HG03103 (cell line): ENCODE measurements at regions not wholly inside any gene's neighbourhood (a gene's known extent, or its start where the extent isn't known, plus 50 kb on each side); places are given as distances from the start of the nearest gene placed in this dataset.

ENCODE experiments used
- ATAC-seq: cut with Tn5 transposase; IDR thresholded peaks from one replicate; pipeline ENCODE4 v1.9.1; 2021; ENCODE audit warnings: low read depth; ENCODE audit not compliant: unreplicated experiment

DNA sequence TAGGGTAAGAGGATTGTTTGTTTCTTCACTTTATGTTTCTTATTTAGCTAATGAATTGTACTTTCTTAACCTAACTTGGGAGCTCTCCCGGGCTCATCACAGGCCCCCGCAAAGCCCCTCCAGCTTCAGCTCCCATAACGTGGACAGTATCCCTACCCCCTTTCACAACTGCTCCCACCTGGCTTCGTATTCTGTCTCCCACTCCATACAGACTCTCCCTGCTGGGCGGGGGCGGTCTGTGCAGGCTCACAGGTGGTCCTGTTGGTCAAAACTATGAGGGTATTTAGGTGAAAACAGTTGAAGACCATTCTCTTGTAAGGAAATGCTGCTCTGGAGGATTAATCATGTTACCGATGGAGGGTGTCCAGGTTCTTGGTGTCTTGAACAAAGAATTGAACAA, 805.3 kb downstream of the SEMA5A start:
- no peak for ATAC-seq

DNA sequence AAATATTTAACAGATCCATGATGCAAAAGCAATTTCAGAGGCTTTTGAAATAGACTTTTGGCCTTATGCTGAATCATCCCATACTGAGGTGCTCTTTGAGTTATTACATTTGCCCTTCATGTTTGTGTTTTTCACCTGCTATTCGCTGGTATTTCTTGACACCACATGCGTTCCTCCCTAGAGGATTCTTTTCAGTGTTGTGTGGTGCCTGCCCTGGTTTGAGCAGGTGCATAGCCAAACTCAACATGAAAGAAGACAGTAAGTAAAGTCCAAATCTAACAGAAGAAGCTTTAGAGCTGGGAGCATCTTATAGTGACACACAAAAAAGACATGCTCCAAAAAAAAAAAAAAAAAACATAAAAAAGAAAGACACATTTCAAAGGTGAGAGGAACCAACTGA, 796.3 kb downstream of the SEMA5A start:
- no peak for ATAC-seq

DNA sequence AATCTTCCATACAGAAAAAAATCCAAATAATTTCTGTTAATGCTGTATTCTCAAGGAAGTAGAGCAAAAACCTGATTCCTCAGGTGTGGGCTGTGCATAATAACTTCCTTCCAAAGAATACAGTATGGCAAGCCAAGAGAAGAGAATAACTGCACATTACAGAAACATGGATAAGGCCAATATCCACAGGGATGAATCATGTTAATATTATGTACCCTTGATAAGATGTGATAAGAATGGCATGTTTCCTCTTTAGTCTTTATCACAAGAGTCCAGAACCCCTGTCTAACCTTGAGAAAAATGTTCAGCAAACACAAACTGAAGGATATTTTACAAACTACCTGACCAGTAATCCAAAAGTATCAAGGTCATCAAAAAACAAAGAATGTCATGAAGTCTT, 795.8 kb downstream of the SEMA5A start:
- no peak for ATAC-seq

DNA sequence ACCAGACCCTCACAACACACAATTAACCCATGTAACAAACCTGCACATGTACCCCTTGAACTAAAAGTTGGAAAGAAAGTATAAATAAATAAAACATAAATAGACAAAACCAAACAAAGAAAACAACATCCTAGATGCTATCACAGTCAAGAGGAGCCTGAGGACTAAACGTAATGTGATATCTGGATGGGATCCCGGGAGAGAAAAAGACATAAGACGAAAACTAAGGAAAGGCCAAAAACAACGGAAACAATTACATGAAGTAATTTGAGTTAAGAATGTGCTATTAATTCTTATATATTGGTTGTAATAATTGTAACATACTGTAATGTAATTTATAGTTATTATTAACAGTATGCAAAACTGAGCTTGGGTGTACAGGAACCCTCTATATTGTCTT, 793.9 kb downstream of the SEMA5A start:
- ATAC-seq: no peak

GRCh38 chr5:8752595-8752994, 793.3 kb downstream of the SEMA5A start:
- no peak for ATAC-seq

DNA sequence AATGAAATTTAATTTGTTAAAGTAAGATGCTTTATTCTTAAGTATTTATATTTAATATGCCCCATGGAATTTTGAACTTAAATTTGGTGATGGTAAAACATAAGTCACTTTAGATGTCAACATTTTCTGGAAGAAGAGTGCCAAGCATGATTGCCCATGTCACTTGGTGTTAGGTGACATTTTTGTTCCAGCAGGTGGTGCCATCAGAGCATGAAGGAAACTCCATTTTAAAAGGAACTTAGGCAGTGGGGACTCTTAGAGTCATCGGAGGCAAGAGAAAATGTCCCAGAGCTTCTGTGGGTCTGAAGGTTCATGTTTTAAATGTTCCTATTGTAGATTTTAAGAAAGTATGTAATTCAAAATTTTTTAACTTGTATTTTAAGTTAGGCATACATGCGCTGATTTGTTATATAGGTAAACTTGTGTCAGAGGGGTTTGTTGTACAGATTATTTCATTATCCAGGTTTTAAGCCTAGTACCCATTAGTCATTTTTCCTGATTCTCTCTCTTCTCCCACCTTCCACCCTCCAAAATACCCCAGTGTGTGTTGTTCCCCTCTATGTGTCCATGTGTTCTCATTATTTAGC, 789.3 kb downstream of the SEMA5A start:
- no peak for ATAC-seq

DNA sequence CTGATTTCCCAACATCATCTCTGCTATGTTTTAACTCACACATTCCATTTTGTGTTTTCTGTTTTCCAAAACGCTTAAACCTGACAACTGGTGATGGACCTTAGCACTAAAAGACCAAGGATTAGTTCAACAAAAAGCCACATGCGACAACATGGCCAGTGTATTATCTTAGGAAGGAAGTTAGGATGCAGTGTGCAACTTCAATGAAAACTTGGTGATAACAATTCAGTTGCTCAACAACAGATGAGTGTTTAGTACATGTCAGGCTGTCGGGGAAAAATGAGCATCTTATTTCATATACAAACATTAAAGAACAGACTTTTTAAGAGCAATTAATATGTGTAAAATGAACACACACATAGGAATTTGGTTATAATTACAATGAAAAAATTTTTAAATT, 780.0 kb downstream of the SEMA5A start:
- no peak for ATAC-seq

GRCh38 chr5:8766448-8766847, 779.4 kb downstream of the SEMA5A start:
- ATAC-seq: no peak

DNA sequence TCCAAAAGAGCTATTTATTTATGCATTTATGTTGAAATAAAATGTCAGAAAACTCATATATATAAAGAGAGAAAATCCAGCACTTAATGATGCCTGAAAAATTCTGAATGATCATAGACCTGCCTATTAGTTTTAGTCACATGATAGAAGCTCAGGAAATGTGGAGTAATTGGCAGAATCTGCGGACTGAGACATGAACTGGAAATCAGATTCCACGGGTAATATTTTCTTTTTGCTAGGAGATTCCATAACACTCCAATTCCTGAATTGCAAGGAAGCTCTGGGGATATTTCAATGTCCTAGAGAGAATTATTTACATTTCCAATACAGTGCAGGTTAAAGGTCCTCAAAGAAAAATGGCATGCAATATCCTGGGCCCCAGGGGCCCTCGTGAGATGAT, 778.8 kb downstream of the SEMA5A start:
- no peak for ATAC-seq

DNA sequence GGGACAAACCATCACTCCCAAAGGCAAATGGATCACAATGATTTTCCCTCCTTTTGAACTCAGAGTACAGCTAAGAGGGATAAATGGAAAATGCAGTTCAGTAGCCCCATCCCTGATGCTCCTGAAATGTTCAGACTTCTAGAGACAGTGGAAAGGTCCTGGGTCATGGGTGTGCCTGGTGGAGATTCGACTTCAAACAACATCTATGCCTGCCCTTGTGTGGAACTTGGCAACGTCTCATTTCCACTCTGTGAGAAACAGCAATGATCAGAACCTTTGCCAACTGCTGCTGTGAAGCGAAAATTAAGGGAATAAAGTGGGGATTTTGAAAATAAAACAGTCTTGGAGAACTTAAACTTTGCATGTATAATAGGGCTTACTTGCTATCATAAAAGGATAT, 778.1 kb downstream of the SEMA5A start:
- no peak for ATAC-seq

GRCh38 chr5:8769631-8770030, 776.2 kb downstream of the SEMA5A start:
- no peak for ATAC-seq

DNA sequence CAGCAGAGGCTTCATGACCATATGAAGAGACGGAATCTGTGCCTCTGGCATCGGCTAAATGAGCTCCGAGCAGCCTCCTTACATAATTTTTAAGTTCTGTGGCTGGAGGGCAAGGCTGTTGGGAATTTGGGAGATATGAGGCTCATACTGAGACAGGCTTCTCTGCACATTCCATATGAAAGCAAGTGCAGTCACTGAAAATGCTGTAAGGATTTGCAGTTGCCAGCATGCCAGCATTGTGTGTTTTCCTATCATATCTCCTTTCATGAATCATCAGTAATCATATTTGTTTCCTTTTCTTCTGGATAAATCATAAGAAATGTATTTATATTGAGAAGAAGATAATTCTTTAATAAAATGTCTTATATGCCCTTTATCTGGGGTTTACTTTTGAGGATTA, 775.4 kb downstream of the SEMA5A start:
- no peak for ATAC-seq

DNA sequence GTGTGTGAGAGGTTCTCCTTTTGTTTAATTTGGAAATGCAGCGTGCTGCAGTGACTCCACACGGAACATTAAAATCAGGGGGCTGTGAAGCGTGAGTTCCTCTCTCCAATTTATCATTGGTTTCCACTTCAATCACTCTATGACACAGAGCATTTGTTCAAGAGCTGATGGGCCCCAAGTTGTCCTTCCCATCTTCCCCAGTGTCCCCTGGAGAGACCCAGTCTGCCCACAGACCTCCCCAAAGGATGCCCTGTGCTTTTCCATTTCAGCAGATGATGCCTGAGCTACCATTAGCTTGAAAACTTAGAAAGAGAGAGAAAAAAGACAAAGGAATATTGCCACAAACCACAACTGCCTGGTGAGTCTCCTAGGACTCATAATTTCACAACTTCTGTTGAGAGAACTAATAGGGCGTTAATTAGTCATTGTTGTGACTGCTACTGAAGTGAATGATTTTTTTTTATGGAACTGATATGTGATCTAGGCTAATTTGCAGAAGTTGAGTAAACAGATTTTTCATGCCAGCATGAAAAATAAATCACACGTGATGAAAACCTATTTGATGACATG, 772.7 kb downstream of the SEMA5A start:
- ATAC-seq: no peak

GRCh38 chr5:8784692-8785091, 761.2 kb downstream of the SEMA5A start:
- no peak for ATAC-seq

DNA sequence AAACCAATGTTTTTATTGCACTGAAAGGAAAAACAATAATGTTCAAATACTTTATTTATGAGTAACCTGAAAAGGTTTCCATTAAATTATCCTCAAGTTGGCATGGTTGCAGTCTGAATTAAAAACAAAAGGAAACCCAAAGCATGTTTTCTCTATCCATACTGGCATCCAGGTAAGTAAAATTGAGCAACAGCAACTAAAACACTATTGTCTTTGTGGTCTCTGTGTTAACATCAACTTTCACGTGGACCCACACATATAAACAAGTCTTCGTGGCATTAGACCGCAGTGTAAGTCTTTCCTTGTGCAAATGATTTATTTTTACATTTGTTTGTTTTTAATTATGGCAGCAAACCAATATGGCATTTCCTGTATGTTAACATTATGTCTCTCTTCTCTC, 757.6 kb downstream of the SEMA5A start:
- no peak for ATAC-seq

DNA sequence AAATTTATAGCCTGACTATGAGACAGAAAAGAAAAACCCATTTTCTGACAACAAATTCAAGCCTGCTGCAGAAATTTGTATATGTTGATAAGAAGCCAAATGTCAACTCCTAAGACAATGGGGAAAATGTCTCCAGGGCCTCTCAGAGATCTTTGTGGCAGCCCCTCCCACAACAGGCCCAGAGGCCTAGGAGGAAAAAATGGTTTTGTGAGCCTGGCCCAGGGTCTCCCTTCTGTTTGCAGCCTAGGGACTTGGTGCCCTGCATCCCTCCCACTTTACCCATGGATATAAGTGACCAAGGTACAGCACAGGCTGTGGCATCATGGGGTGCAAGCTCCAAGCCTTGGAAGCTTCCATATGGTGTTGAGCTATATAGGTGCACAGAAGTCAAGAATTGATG, 740.2 kb downstream of the SEMA5A start:
- no peak for ATAC-seq

DNA sequence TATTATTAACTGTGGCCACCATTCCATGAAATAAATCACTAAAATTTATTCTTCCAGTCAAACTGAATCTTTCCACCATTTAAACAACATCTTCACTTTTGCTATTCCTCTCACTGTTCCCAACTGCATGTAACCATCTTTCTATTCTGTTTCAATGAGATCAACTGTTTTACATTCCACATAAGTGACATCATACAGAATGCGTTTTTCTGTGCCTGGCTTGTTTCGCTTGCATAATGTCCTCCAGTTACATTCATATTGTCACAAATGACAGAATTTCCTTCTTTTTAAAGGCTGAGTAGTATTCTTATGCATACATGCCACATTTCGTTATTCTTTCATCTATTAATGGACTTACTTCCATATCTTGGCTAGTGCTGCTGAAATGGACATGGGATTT, 738.2 kb downstream of the SEMA5A start:
- no peak for ATAC-seq

- ATAC-seq: no peak
These were observed 734.3 kb downstream of the SEMA5A start for GRCh38 chr5:8811581-8811980.

- ATAC-seq: no peak
These were observed 732.7 kb downstream of the SEMA5A start for GRCh38 chr5:8813180-8813579.

DNA sequence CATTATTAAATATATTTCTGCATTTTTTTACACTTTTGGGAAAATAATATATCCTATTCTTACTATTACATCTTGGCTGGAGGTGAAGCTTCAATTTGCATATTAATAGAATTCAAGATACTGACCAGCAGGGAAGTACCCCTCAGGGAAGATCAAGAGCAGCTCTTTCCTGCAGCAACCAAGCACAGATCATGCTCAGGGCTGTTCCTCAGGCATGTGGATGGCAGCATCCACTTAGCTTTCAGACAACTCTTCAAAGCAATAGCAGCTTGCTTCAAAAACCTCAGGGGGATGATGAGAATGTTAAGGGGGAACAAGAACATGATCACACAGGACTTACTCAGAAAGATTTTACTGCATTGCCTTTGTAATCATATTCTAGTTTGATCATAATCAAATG, 731.8 kb downstream of the SEMA5A start:
- ATAC-seq: no peak

DNA sequence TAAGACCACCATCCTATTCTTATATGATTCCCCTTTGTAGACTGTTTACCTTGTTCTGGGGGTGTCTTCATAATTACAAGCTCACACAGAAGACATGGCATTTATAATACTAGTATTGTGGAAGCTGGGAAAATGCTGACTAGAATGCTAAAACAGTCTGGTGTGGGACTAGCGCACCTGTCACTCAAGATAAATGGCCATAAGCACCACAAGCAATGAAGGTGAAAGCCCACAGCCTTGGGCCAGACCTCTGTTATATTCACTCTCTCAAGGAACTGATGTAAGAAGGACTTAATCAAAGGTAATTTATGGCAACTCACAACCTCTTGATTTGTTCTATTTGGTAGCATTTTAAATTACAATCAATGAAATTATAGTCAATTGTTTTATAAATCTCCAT, 721.5 kb downstream of the SEMA5A start:
- ATAC-seq: no peak

GRCh38 chr5:8825139-8825757, 720.6 kb downstream of the SEMA5A start:
- no peak for ATAC-seq

- no peak for ATAC-seq
These were observed 719.4 kb downstream of the SEMA5A start for GRCh38 chr5:8826508-8826907.
